Stimulated activated CD4-positive, alpha-beta T cell treated with anti-CD3 and anti-CD28 coated beads, Interleukin-2, amount 100 ng/mL, for 4 hours (primary cell): ENCODE measurements at regions not wholly inside any gene's neighbourhood (a gene's known extent, or its start where the extent isn't known, plus 50 kb on each side); places are given as distances from the start of the nearest gene placed in this dataset.
A peak's percentile ranks its signal among the peaks of the same experiment; 100 is the strongest.
"Not testable (repeated sequence)": the region's sequence is repeated elsewhere in the genome, so short reads cannot be mapped to it uniquely, and the experiment has no call there.

ENCODE experiments used
- DNase-seq: peaks from one replicate; pipeline ENCODE4 v3.0.0-alpha.2; 2020; ENCODE audit warnings: low read depth

DNA sequence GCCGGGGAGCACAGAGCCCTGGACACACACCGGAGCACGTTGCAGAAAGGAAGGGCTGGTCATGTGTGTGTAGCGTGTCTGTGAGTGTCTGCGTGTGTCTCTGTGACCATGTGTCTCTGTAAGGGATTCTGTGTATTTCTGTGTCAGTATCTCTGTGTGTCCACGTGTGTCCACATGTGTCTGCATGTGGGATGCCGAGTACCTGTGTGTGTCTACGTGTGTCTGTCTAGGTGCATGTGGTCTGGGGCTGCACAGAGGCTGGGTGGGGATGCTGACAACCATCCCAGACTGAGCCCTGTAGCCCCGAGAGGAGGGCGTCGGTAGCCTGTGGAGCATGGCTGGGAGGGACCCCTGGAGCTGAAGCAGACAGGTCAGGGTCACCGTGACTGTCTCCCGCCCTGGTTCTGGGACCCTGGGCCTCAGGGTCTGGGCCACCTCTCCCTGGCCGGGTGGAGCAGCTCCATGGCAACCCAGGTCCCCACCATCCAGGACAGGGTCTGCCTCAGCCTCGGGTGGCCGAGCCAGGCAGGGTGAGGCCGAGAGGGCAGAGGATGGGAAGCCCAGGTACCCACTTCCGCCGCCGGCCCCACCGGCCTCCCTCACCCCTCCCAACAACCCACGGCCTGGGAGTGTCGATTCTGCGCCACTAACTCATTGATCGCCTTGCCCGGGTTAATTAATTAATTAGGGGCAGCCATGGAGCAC lies 122.7 kb downstream of the FAM53A start:
- no peak for DNase-seq

DNA sequence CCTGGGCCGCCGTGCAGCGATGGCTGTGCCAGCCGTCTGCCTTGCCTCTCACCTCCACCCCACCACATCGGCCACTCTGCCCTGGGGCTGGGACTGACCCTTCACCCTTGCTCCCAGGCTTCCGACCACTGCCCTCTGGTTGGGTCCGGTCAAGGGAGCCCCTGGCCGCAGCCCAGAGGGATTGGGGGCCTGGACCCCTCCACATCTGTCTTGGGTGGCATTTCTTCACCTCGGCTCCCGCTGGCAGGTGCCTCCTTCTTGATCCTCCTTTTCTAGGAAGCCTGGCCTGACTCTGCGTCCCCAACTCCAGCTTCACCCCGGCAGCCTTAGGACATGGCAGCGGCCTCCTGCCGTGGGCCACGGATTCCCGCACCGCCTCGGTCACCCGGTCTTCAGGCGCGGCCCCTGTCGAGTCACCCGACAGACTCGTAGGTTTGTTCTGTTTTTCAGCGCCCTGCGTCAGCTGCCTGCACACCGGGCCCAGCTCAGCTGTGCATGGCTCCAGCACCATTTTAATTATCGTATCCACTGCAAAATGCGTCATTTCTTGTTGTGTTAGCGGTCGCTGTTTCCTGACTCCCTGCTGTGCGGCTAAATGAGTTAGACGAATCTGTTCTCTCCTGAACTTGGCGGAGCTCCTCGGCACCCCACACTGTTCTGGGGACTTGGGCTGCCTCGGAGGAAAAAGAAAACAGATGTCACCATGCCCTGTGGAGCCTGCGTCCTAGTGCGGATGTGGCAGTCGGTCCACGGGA lies 124.0 kb downstream of the FAM53A start:
- DNase-seq, result no peak

- DNase-seq, result no peak
These were observed 125.9 kb downstream of the FAM53A start for GRCh38 chr4:1558205-1558604.

DNA sequence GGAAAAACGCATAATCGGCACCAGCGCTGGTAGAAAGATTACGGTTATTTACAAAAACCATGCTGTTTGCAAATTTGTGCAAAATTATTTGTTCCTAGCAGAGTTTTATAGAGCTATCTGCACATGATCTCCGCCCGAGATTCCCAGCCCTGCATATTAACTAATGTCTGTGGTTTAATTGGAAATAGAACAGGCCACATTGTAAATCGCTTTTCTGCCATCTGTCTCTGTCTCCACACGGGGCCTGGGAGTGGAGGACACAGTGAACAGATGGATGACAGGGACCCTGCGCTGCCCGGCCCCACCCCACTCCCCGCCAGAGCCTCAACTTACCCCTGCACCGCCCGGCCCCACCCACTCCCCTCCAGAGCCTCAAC lies 126.9 kb downstream of the FAM53A start:
- no peak for DNase-seq

- DNase-seq, result no peak
These were observed 127.4 kb downstream of the FAM53A start for GRCh38 chr4:1556541-1557220.

GRCh38 chr4:1554876-1555265 lies 129.2 kb downstream of the FAM53A start:
- no peak for DNase-seq

GRCh38 chr4:1554246-1554875 lies 129.8 kb downstream of the FAM53A start:
- DNase-seq, result no peak

GRCh38 chr4:1553365-1553764 lies 130.7 kb downstream of the FAM53A start:
- no peak for DNase-seq

DNA sequence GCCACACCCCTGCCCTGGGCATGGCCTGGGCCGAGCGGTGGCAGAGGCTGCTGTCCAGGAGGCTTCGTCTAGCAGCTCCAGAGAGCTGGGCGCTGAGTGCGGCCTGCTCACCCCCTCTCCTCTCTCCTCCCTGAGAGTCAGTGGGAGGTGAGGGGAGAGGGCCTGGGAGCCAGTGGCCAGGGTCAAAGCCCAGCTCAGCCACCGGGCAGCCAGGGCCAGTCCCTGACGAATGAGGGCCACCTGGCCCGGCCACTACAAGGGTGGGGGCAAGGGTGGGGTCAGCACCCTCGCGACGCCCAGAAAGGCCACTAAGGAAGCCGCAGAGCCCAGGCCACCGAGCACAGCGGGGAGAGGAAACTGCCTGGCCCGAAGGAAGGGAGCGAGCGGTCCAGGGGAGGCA lies 131.7 kb downstream of the FAM53A start:
- no peak for DNase-seq

GRCh38 chr4:1551211-1551610 lies 132.9 kb downstream of the FAM53A start:
- no peak for DNase-seq

DNA sequence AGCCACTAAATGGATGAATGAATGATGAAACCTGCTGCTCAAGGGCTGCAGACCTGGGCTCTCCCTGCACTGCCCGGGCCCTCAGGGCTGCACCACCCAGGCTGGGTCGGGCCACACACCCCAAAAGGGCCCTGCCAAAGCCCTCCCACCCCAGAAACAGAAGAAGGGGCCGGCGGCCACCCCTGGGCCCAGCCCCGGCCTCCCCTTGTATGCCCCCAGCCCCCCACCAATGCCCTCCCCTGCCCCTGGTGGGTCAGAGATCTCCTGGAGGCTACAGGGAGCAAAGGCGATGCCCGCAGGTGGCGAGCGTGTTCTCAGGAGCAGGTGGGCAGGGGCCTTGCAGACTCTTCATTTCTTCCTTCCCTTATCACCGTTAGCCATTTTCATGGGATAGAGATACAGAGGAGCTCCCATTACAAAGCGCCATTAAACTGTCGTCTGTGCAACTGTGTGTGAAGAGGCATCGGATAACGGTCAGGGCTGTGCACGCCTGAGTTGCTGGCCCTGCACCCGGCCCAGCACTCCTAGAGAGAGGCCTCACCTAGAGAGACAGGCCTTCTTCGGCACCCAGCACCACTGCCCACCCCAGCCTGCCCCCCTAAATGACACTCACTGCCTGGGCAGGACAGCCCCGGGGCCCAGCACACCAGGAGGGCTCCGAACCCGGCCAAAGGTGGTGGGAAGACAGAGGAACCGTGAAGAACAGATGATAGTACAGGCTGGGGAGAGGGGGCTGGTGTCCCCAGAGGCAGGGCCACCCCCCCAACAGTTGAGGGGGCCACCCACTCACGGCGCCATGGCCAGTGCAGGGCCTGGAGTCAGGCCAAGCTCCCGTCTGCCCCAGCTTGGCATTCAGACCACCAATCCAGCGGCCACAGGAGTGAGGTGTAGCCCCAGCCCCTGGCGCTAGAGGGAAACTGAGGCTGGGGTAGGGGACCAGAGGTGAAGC lies 133.7 kb downstream of the FAM53A start:
- DNase-seq, result no peak

DNA sequence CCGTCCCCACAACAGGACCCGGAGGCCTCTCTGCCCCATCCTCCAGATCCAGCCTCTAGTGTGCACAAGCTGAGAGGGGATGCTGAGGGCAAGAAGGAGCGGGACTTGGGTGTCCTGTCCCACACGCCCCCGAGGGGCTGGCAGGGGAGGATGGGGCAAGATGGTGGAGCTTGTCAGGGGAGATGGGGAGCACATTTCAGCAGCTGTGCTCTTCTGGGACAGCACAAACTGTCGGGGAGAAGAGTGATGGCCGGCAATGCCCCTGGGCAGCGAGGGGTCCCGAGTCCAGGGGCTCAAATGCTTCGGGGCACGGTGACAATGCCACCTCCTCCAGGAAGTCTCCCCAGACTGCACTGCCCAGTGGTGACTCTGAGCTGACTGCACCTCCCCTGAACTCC lies 134.5 kb downstream of the FAM53A start:
- DNase-seq, result no peak

GRCh38 chr4:1548827-1549637 lies 135.1 kb downstream of the FAM53A start:
- peak; percentile 22 for DNase-seq

GRCh38 chr4:1547856-1548826 lies 136.0 kb downstream of the FAM53A start:
- DNase-seq, result no peak

DNA sequence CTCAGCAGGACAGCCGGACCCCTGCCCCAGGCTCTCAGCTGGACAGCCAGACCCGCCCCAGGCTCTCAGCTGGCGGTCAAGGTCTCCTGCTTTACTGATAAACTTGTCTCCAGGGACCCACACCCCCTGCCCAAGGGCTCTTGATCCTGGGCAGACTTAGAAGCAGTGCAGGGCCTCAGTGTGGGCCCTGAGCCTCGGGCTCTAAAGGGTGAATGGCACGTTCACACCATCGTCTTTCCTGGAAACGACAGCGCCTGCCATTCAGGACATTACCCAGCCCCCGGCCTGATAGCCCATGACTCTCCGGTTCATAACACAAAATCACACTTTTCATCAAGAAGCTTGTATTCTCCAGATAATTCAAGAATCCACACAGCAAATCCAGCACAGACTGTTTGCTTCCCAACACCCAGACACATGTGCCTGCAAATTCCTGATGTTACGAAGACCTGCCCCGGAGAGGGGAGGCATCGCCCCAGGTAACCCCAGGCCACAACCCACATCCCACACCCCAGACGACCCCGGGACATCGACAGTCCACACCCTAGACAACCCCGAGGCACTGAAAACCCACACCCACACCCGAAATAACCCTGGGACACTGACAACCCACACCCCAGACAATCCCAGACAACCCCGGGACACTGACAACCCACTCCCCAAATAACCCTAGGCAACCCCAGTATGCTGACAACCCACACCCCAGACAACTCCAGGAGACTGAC lies 136.8 kb downstream of the FAM53A start:
- DNase-seq, result no peak

DNA sequence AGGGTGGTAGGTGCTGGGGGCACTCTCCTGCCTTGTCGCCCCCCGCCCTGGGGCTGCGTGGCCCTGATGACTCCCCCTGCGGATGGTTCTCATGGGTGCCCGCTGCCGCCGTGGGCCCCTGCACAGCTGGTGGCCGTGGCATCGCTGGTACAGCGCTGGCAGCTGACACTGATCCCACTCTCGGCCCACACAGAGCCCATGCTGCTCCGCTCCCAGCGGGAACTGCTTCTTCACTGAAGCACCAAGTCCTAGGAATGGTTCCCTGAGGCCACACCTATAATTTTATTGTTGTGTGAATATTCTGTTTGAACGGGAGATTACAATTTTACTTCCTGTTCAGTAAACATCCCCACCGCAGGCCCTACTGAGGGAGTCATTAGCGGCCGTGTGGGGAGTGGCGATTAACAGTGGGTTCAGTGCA lies 138.6 kb upstream of the NKX1-1 start:
- no peak for DNase-seq

DNA sequence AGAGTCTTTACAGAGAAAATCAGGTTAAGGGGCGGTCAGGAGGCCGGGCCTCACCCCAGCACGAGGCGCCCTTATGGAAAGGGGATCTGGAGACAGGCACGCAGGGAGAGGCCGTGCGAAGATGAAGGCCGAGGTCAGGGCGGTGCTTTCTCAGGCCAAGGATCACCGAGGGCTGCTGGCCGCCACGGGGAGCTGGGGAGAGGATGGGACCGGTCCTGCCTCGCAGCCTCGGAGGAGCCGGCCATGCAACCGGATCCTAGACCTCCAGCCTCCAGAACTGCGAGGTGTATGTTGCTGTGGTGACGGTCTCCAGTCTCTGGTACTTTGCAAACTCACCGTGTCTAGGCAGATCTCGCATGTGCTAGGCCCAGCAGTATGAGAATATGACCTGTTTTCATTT lies 138.2 kb upstream of the NKX1-1 start:
- DNase-seq, result not testable (repeated sequence)

DNA sequence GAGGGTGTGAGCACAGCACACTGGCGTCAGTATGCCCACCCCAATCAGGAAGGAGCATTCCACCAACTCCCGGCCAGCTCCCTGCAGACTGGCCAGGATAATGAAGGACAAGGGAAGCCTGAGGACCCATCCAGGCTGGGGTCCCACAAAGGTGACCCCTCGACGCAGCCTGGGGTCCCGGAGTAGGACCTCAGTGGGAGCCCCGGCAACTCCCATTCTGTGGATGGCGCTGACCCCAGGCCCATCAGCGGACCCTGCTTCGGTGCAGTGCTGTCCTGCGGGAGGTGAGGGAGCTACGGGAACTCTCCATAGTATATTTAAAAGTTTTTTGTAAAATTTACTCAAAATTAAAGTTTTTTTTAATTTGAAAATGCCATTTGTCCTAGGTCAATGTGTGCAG lies 137.7 kb upstream of the NKX1-1 start:
- no peak for DNase-seq

GRCh38 chr4:1543561-1543960 lies 137.3 kb upstream of the NKX1-1 start:
- no peak for DNase-seq
